ENCODE measurements at regions not wholly inside any gene's neighbourhood (a gene's known extent, or its start where the extent isn't known, plus 50 kb on each side); places are given as distances from the start of the nearest gene placed in this dataset.

- no peak for TF ChIP-seq CEBPB (IDR thresholded peaks at IDR 0.05)
- TF ChIP-seq YY1 (IDR thresholded peaks at IDR 0.05; ENCODE audit: low read depth): no peak
- no peak for TF ChIP-seq RAD21 (IDR thresholded peaks at IDR 0.05; ENCODE audit: low read depth)
- TF ChIP-seq TEAD4 (IDR thresholded peaks at IDR 0.05): no peak
- TF ChIP-seq EP300 (IDR thresholded peaks at IDR 0.05; ENCODE audit: borderline replicate concordance): no peak
- TF ChIP-seq, protein P1, sequence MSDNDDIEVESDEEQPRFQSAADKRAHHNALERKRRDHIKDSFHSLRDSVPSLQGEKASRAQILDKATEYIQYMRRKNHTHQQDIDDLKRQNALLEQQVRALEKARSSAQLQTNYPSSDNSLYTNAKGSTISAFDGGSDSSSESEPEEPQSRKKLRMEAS (IDR thresholded peaks at IDR 0.05): no peak
- TF ChIP-seq EGR1 (IDR thresholded peaks at IDR 0.05): no peak
- TF ChIP-seq, protein P2, sequence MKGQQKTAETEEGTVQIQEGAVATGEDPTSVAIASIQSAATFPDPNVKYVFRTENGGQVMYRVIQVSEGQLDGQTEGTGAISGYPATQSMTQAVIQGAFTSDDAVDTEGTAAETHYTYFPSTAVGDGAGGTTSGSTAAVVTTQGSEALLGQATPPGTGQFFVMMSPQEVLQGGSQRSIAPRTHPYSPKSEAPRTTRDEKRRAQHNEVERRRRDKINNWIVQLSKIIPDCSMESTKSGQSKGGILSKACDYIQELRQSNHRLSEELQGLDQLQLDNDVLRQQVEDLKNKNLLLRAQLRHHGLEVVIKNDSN (IDR thresholded peaks at IDR 0.05): no peak
- no peak for TF ChIP-seq TCF12 (IDR thresholded peaks at IDR 0.05; ENCODE audit: low read depth)
- TF ChIP-seq NFIC (IDR thresholded peaks at IDR 0.05): no peak
- no peak for TF ChIP-seq FOXM1 (IDR thresholded peaks at IDR 0.05; ENCODE audit: borderline replicate concordance, low read depth)
- no peak for TF ChIP-seq TAF1 (IDR thresholded peaks at IDR 0.05; ENCODE audit: low read depth)
Measured at GRCh38 chr5:1637639-1638481, 114.1 kb upstream of the LPCAT1 start.
